ENCODE measurements at regions not wholly inside any gene's neighbourhood (a gene's known extent, or its start where the extent isn't known, plus 50 kb on each side); places are given as distances from the start of the nearest gene placed in this dataset.

DNA sequence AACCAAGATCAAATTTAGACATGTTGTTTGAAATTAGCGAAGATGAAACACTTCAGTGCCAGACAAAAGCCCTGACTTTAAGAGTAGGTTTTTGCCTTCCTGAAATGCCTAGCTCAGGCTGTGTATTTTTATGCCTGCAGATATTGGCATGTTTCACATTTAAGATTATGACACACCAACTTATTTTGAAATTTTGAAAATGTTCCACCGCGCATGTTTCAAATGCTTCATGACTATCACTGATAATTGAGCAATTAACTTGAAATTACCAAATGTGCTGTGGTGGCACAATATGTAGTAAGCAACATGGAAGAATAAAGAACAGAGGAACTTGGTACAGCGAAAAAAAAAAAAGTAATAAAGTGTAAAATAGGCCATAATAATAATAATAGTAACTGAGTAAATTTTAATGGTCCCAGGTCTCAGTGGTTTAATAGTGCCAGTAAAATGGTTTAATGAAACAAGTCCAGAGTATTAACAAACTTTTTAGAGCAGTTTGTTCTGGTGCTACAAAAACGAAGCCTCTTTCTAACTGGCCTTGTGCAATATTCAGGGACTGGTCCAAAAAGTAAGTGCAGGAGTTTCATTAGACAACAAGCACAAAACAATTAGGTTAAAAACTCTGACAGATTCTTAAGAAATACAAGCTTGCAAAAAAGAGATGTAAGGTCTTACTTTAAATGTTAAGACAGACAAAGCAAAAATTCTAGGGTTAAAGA is 112.5 kb upstream of the SOX6 start:
- H3K27ac ChIP-seq (ENCODE audit: low read depth in 1 of 2, low read length in 2 of 2), result no peak overlapping the region
- H3K9me3 ChIP-seq (ENCODE audit: control insufficient read depth in 4 of 4, low read length in 3 of 4), result no peaks in the 10 kb centered on the region
- 83% methylated on average over 5 of the region's 5 CpGs for WGBS
- H3K36me3 ChIP-seq (ENCODE audit: control insufficient read depth in 4 of 4, insufficient read depth in 3 of 4, low read depth in 1 of 4, low read length in 3 of 4), result no peaks in the 10 kb centered on the region
- H3K4me3 ChIP-seq (ENCODE audit: low read depth in 1 of 3, low read length in 3 of 3), result no peak overlapping the region
- no peaks in the 10 kb centered on the region for H3K27me3 ChIP-seq (ENCODE audit: control insufficient read depth in 4 of 4, insufficient read depth in 4 of 4, low read length in 3 of 4)
- H3K4me1 ChIP-seq (ENCODE audit: control insufficient read depth in 4 of 4, insufficient read depth in 4 of 4, low read length in 3 of 4), result no peaks in the 10 kb centered on the region
- H3K9ac ChIP-seq (ENCODE audit: low read depth in 1 of 2, low read length in 2 of 2), result no peak overlapping the region
- no peak for DNase-seq (ENCODE audit: low spot score)
- TF ChIP-seq HNF4A (conservative IDR thresholded peaks at IDR 0.05) (no peak), EGR1 (IDR thresholded peaks at IDR 0.05; ENCODE audit: low read depth in 2 of 2) (no peak), RXRA (IDR thresholded peaks at IDR 0.05) (no peak), HNF4G (IDR thresholded peaks at IDR 0.05) (no peak), RAD21 (IDR thresholded peaks at IDR 0.05) (no peak), FOXA2 (IDR thresholded peaks at IDR 0.05) (no peak), TAF1 (conservative IDR thresholded peaks at IDR 0.05) (no peak), GABPA (IDR thresholded peaks at IDR 0.05 in 1 of 2, conservative IDR thresholded peaks at IDR 0.05 in 1 of 2) (no peak), JUND (IDR thresholded peaks at IDR 0.05) (no peak), SP1 (IDR thresholded peaks at IDR 0.05) (no peak), FOXA1 (IDR thresholded peaks at IDR 0.05) (no peak), YY1 (IDR thresholded peaks at IDR 0.05) (no peak), NR2F2 (IDR thresholded peaks at IDR 0.05) (no peak)
- TF ChIP-seq, protein P1, sequence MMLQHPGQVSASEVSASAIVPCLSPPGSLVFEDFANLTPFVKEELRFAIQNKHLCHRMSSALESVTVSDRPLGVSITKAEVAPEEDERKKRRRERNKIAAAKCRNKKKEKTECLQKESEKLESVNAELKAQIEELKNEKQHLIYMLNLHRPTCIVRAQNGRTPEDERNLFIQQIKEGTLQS (IDR thresholded peaks at IDR 0.05), result no peak
- TF ChIP-seq, protein P2, sequence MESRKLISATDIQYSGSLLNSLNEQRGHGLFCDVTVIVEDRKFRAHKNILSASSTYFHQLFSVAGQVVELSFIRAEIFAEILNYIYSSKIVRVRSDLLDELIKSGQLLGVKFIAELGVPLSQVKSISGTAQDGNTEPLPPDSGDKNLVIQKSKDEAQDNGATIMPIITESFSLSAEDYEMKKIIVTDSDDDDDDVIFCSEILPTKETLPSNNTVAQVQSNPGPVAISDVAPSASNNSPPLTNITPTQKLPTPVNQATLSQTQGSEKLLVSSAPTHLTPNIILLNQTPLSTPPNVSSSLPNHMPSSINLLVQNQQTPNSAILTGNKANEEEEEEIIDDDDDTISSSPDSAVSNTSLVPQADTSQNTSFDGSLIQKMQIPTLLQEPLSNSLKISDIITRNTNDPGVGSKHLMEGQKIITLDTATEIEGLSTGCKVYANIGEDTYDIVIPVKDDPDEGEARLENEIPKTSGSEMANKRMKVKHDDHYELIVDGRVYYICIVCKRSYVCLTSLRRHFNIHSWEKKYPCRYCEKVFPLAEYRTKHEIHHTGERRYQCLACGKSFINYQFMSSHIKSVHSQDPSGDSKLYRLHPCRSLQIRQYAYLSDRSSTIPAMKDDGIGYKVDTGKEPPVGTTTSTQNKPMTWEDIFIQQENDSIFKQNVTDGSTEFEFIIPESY (IDR thresholded peaks at IDR 0.05), result no peak
- TF ChIP-seq, protein P3, sequence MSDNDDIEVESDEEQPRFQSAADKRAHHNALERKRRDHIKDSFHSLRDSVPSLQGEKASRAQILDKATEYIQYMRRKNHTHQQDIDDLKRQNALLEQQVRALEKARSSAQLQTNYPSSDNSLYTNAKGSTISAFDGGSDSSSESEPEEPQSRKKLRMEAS (IDR thresholded peaks at IDR 0.05), result no peak
- TF ChIP-seq, protein P4, sequence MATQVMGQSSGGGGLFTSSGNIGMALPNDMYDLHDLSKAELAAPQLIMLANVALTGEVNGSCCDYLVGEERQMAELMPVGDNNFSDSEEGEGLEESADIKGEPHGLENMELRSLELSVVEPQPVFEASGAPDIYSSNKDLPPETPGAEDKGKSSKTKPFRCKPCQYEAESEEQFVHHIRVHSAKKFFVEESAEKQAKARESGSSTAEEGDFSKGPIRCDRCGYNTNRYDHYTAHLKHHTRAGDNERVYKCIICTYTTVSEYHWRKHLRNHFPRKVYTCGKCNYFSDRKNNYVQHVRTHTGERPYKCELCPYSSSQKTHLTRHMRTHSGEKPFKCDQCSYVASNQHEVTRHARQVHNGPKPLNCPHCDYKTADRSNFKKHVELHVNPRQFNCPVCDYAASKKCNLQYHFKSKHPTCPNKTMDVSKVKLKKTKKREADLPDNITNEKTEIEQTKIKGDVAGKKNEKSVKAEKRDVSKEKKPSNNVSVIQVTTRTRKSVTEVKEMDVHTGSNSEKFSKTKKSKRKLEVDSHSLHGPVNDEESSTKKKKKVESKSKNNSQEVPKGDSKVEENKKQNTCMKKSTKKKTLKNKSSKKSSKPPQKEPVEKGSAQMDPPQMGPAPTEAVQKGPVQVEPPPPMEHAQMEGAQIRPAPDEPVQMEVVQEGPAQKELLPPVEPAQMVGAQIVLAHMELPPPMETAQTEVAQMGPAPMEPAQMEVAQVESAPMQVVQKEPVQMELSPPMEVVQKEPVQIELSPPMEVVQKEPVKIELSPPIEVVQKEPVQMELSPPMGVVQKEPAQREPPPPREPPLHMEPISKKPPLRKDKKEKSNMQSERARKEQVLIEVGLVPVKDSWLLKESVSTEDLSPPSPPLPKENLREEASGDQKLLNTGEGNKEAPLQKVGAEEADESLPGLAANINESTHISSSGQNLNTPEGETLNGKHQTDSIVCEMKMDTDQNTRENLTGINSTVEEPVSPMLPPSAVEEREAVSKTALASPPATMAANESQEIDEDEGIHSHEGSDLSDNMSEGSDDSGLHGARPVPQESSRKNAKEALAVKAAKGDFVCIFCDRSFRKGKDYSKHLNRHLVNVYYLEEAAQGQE (IDR thresholded peaks at IDR 0.05), result no peak
- TF ChIP-seq, protein P5, sequence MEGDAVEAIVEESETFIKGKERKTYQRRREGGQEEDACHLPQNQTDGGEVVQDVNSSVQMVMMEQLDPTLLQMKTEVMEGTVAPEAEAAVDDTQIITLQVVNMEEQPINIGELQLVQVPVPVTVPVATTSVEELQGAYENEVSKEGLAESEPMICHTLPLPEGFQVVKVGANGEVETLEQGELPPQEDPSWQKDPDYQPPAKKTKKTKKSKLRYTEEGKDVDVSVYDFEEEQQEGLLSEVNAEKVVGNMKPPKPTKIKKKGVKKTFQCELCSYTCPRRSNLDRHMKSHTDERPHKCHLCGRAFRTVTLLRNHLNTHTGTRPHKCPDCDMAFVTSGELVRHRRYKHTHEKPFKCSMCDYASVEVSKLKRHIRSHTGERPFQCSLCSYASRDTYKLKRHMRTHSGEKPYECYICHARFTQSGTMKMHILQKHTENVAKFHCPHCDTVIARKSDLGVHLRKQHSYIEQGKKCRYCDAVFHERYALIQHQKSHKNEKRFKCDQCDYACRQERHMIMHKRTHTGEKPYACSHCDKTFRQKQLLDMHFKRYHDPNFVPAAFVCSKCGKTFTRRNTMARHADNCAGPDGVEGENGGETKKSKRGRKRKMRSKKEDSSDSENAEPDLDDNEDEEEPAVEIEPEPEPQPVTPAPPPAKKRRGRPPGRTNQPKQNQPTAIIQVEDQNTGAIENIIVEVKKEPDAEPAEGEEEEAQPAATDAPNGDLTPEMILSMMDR (IDR thresholded peaks at IDR 0.05; ENCODE audit: low read depth, low read length, missing input control), result no peak
